ENCODE measurements at regions not wholly inside any gene's neighbourhood (a gene's known extent, or its start where the extent isn't known, plus 50 kb on each side); places are given as distances from the start of the nearest gene placed in this dataset.

DNA sequence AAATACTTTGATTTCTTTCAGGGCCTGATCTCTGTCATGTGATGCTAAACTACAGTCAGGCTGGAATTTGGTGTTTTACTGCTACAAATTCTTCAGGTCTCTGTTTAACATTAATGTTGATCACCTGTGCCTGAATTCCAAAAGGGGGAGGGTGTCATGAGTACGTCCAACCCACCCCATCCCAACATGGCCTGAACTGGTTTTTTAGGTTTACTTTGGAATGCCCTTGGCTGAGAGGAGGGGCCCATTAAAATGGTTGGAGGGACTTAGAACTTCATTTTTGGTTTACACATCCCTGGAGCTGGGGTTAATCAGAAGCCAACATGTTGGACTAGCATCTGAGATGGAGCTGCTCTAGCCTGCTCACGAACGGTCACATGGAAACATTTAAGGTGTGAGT lies 60.8 kb upstream of the CFAP46 start:
- TF ChIP-seq POLR2A (IDR thresholded peaks at IDR 0.05; ENCODE audit: low read length), result no peak
- no peak for TF ChIP-seq BHLHE40 (IDR thresholded peaks at IDR 0.05; ENCODE audit: low read depth, low read length)
- TF ChIP-seq, protein P1, sequence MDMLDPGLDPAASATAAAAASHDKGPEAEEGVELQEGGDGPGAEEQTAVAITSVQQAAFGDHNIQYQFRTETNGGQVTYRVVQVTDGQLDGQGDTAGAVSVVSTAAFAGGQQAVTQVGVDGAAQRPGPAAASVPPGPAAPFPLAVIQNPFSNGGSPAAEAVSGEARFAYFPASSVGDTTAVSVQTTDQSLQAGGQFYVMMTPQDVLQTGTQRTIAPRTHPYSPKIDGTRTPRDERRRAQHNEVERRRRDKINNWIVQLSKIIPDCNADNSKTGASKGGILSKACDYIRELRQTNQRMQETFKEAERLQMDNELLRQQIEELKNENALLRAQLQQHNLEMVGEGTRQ (IDR thresholded peaks at IDR 0.05), result no peak
- no peak for TF ChIP-seq EP300 (IDR thresholded peaks at IDR 0.05)
- no peak for TF ChIP-seq MYC (IDR thresholded peaks at IDR 0.05; ENCODE audit: borderline replicate concordance, low read length)
- TF ChIP-seq, protein P2, sequence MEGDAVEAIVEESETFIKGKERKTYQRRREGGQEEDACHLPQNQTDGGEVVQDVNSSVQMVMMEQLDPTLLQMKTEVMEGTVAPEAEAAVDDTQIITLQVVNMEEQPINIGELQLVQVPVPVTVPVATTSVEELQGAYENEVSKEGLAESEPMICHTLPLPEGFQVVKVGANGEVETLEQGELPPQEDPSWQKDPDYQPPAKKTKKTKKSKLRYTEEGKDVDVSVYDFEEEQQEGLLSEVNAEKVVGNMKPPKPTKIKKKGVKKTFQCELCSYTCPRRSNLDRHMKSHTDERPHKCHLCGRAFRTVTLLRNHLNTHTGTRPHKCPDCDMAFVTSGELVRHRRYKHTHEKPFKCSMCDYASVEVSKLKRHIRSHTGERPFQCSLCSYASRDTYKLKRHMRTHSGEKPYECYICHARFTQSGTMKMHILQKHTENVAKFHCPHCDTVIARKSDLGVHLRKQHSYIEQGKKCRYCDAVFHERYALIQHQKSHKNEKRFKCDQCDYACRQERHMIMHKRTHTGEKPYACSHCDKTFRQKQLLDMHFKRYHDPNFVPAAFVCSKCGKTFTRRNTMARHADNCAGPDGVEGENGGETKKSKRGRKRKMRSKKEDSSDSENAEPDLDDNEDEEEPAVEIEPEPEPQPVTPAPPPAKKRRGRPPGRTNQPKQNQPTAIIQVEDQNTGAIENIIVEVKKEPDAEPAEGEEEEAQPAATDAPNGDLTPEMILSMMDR (IDR thresholded peaks at IDR 0.05), result no peak
- TF ChIP-seq ESRRA (IDR thresholded peaks at IDR 0.05; ENCODE audit: borderline replicate concordance, low read length), result no peak

Measured in A549 (cell line).